GM23338 (cell line): ENCODE measurements at regions not wholly inside any gene's neighbourhood (a gene's known extent, or its start where the extent isn't known, plus 50 kb on each side); places are given as distances from the start of the nearest gene placed in this dataset.
A peak's percentile ranks its signal among the peaks of the same experiment; 100 is the strongest.

Experiments
- ATAC-seq: fragments of 200-7000 bp; cut with Tn5 transposase; 3 replicates; pipeline ENCODE4 v1.9.1; 2020
- DNase-seq: peaks from one replicate; pipeline ENCODE4 v3.0.0-alpha.2; 2015; ENCODE audit warnings: low spot score
- H2AFZ ChIP-seq: fragments of 200-600 bp; sonication (generic); 2 replicates; pipeline ENCODE4 v1.8.0; 2016; ENCODE audit warnings: antibody characterized with exemption, mild to moderate bottlenecking, moderate library complexity
- H3F3A ChIP-seq: fragments of 200-600 bp; sonication (generic); replicated peaks from 2 replicates; pipeline ENCODE4 v1.8.0; 2017; ENCODE audit warnings: antibody characterized with exemption, mixed run types, low read depth
- H3K27ac ChIP-seq: fragments of 200-600 bp; sonication (generic); 2 replicates; pipeline ENCODE4 v1.6.1; 2016; ENCODE audit warnings: low read depth
- H3K27me3 ChIP-seq: fragments of 200-600 bp; sonication (generic); 2 replicates; pipeline ENCODE4 v1.8.0; 2016; ENCODE audit warnings: mild to moderate bottlenecking, mixed run types, moderate library complexity; ENCODE audit not compliant: insufficient read depth
- H3K36me3 ChIP-seq: fragments of 200-600 bp; sonication (generic); 2 replicates; pipeline ENCODE4 v1.8.0; 2016; ENCODE audit warnings: mild to moderate bottlenecking; ENCODE audit not compliant: insufficient read depth
- H3K4me1 ChIP-seq: fragments of 200-600 bp; sonication (generic); 2 replicates; pipeline ENCODE4 v1.8.0; 2016; ENCODE audit warnings: mild to moderate bottlenecking, moderate library complexity; ENCODE audit not compliant: insufficient read depth
- H3K4me2 ChIP-seq: fragments of 200-600 bp; sonication (generic); 2 replicates; pipeline ENCODE4 v1.7.1; 2017; ENCODE audit warnings: mixed run types
- H3K4me3 ChIP-seq: fragments of 200-600 bp; sonication (generic); 2 replicates; pipeline ENCODE4 v1.6.1; 2016; ENCODE audit warnings: mixed run types
- H3K79me2 ChIP-seq: fragments of 200-600 bp; sonication (generic); replicated peaks from 2 replicates; pipeline ENCODE4 v1.8.0; 2017; ENCODE audit warnings: mild to moderate bottlenecking; ENCODE audit not compliant: insufficient read depth
- H3K9me2 ChIP-seq: fragments of 200-600 bp; sonication (generic); 2 replicates; pipeline ENCODE4 v1.8.0; 2017; ENCODE audit not compliant: insufficient read depth
- H4K20me1 ChIP-seq: fragments of 200-600 bp; sonication (generic); replicated peaks from 2 replicates; pipeline ENCODE4 v1.8.0; 2017; ENCODE audit warnings: mild to moderate bottlenecking; ENCODE audit not compliant: insufficient read depth
- H3K27ac Mint-ChIP-seq: 2 replicates; pipeline ENCODE4 v1.8.0; 2020; ENCODE audit warnings: inconsistent platforms, mild to moderate bottlenecking, moderate library complexity, mixed read lengths
- H3K27me3 Mint-ChIP-seq: 3 replicates; pipeline ENCODE4 v1.8.0; 2022; ENCODE audit warnings: low read depth, mild to moderate bottlenecking, moderate library complexity, mixed read lengths, inconsistent platforms; ENCODE audit not compliant: insufficient read depth, poor library complexity
- H3K36me3 Mint-ChIP-seq: 3 replicates; pipeline ENCODE4 v1.8.0; 2021; ENCODE audit warnings: low read depth, mild to moderate bottlenecking, inconsistent platforms, moderate library complexity, mixed read lengths
- H3K4me1 Mint-ChIP-seq: 3 replicates; pipeline ENCODE4 v1.8.0; 2020; ENCODE audit warnings: mild to moderate bottlenecking, inconsistent platforms, mixed read lengths
- H3K4me3 Mint-ChIP-seq: 3 replicates; pipeline ENCODE4 v1.8.0; 2021; ENCODE audit warnings: moderate library complexity, mild to moderate bottlenecking, inconsistent platforms, mixed read lengths
- H3K9me3 Mint-ChIP-seq: 3 replicates; pipeline ENCODE4 v1.8.0; 2020; ENCODE audit warnings: moderate library complexity, mild to moderate bottlenecking, inconsistent platforms, mixed read lengths
- CREB1 ChIP-seq: fragments of 250-450 bp; sonication (Bioruptor Pico); IDR thresholded peaks from 2 replicates; pipeline ENCODE4 v1.5.0; 2020; ENCODE audit warnings: low read depth, mild to moderate bottlenecking, moderate library complexity
- CTCF ChIP-seq, 2 experiments: fragments of 200-600 bp in 1 of 2; sonication (generic) in 1 of 2; conservative IDR thresholded peaks; 2 replicates each; pipeline versions ENCODE4 v1.5.1 to v1.6.1; 2016 to 2017; ENCODE audit warnings: antibody characterized with exemption in 2 of 2, low read depth in 2 of 2, mild to moderate bottlenecking in 2 of 2, moderate library complexity in 1 of 2
- EZH2phosphoT487 ChIP-seq: fragments of 200-600 bp; sonication (generic); IDR thresholded peaks from one replicate; pipeline ENCODE4 v1.8.1; 2018; ENCODE audit warnings: antibody characterized with exemption; ENCODE audit not compliant: unreplicated experiment
- JUNB ChIP-seq: IDR thresholded peaks from one replicate; pipeline ENCODE4 v1.6.1; 2016; ENCODE audit warnings: antibody characterized with exemption; ENCODE audit not compliant: unreplicated experiment
- NANOG ChIP-seq: IDR thresholded peaks from 2 replicates; pipeline ENCODE4 v1.6.1; 2016; ENCODE audit warnings: antibody characterized with exemption, borderline replicate concordance
- POLR2AphosphoS5 ChIP-seq: IDR thresholded peaks from 2 replicates; pipeline ENCODE4 v1.6.1; 2016; ENCODE audit warnings: antibody characterized with exemption, low read depth
- REST ChIP-seq: IDR thresholded peaks from one replicate; pipeline ENCODE4 v1.6.1; 2018; ENCODE audit warnings: antibody characterized with exemption; ENCODE audit not compliant: unreplicated experiment
- STAT1 ChIP-seq: IDR thresholded peaks from one replicate; pipeline ENCODE4 v1.6.1; 2016; ENCODE audit warnings: antibody characterized with exemption; ENCODE audit not compliant: unreplicated experiment
- ZNF114 ChIP-seq: fragments of 250-450 bp; sonication (Bioruptor Pico); IDR thresholded peaks from 2 replicates; pipeline ENCODE4 v1.5.0; 2020; ENCODE audit warnings: mild to moderate bottlenecking, moderate library complexity
- ZNF331 ChIP-seq: fragments of 250-450 bp; sonication (Bioruptor Pico); IDR thresholded peaks from 2 replicates; pipeline ENCODE4 v1.5.0; 2020; ENCODE audit warnings: low read depth, mild to moderate bottlenecking, moderate library complexity

- no peaks in the 10 kb centered on the region for H4K20me1 ChIP-seq
- no peak overlapping the region for H2AFZ ChIP-seq
- H3K27me3 ChIP-seq = no peaks in the 10 kb centered on the region
- no peaks in the 10 kb centered on the region for H3K4me1 ChIP-seq
- no peak for TF ChIP-seq REST
- peak; percentile 65 to 81 for TF ChIP-seq CTCF (conservative IDR thresholded peaks at IDR 0.05; ENCODE audit: low read depth in 2 of 2)
- peaks cover 5% of the 10 kb centered on the region for H3K27me3 Mint-ChIP-seq
- no peak overlapping the region for H3K27ac ChIP-seq
- no peak overlapping the region for H3K4me3 ChIP-seq
- H3K4me2 ChIP-seq = no peak overlapping the region
- H3F3A ChIP-seq = no peaks in the 10 kb centered on the region
- no peak; the same call in 2 of the 3 replicates for ATAC-seq
- H3K4me1 Mint-ChIP-seq = no peaks in the 10 kb centered on the region; the same call in 2 of the 3 replicates
- H3K9me2 ChIP-seq = peaks cover 4% of the 10 kb centered on the region; the same call in 1 of the 2 replicates
- no peaks in the 10 kb centered on the region for H3K36me3 ChIP-seq
- peaks cover 18% of the 10 kb centered on the region for H3K9me3 Mint-ChIP-seq
- H3K79me2 ChIP-seq = no peaks in the 10 kb centered on the region
- H3K36me3 Mint-ChIP-seq = peaks cover 13% of the 10 kb centered on the region; the same call in 2 of the 3 replicates
- no peak overlapping the region for H3K4me3 Mint-ChIP-seq
- peak; percentile 71 for DNase-seq
- no peak overlapping the region for H3K27ac Mint-ChIP-seq
Measured at GRCh38 chr2:23199115-23199918, 185.7 kb upstream of the KLHL29 start.

GRCh38 chr2:23200068-23200786, 184.8 kb upstream of the KLHL29 start:
- peaks cover 4% of the 10 kb centered on the region; the same call in 1 of the 2 replicates for H3K9me2 ChIP-seq
- no peak overlapping the region for H3K27ac ChIP-seq
- no peak overlapping the region for H3K4me3 ChIP-seq
- H3K79me2 ChIP-seq = no peaks in the 10 kb centered on the region
- Mint-ChIP-seq H3K27me3 (peaks cover 5% of the 10 kb centered on the region), H3K4me1 (no peaks in the 10 kb centered on the region; the same call in 2 of the 3 replicates), H3K36me3 (peaks cover 13% of the 10 kb centered on the region; the same call in 2 of the 3 replicates), H3K4me3 (no peak overlapping the region), H3K9me3 (peaks cover 18% of the 10 kb centered on the region), H3K27ac (no peak overlapping the region)
- H3K4me2 ChIP-seq = no peak overlapping the region
- no peaks in the 10 kb centered on the region for H3K36me3 ChIP-seq
- no peaks in the 10 kb centered on the region for H4K20me1 ChIP-seq
- TF ChIP-seq JUNB = no peak
- TF ChIP-seq EZH2phosphoT487 = no peak
- TF ChIP-seq STAT1 = no peak
- TF ChIP-seq ZNF114 (CRISPR knock-in tag) = no peak
- TF ChIP-seq ZNF331 (CRISPR knock-in tag) = no peak
- no peak for TF ChIP-seq CREB1 (CRISPR knock-in tag)
- TF ChIP-seq NANOG = no peak
- TF ChIP-seq CTCF (conservative IDR thresholded peaks at IDR 0.05; ENCODE audit: low read depth in 2 of 2) = no peak
- no peak for TF ChIP-seq POLR2AphosphoS5
- H3K27me3 ChIP-seq = no peaks in the 10 kb centered on the region
- DNase-seq (no peak), ATAC-seq (no peak)
- H3F3A ChIP-seq = no peaks in the 10 kb centered on the region
- H3K4me1 ChIP-seq = no peaks in the 10 kb centered on the region
- no peak overlapping the region for H2AFZ ChIP-seq
